Activated naive CD8-positive, alpha-beta T cell treated with anti-CD3 and anti-CD28 coated beads, Interleukin-2, amount 10 ng/mL, durations not matched to agents 7 days and 5 days (primary cell): ENCODE measurements at regions not wholly inside any gene's neighbourhood (a gene's known extent, or its start where the extent isn't known, plus 50 kb on each side); places are given as distances from the start of the nearest gene placed in this dataset.
"Not testable (repeated sequence)": the region's sequence is repeated elsewhere in the genome, so short reads cannot be mapped to it uniquely, and the experiment has no call there.

Source experiments
- ATAC-seq: fragments of 150-1000 bp; cut with Tn5 transposase; one replicate; pipeline ENCODE4 v1.10.0; 2021; ENCODE audit warnings: low read depth, moderate library complexity
- POLR2A ChIA-PET: fragments of 350-600 bp; sonication (Branson Sonifier 250); formaldehyde crosslinking; loops from one replicate; lab custom pipeline; 2021; ENCODE audit warnings: antibody characterized with exemption; lab: Charles Lee
- DNase-seq: peaks from one replicate; pipeline ENCODE4 v3.0.0; 2021
- H3K27ac Mint-ChIP-seq: one replicate; pipeline ENCODE4 v1.8.0; 2022; ENCODE audit warnings: mild to moderate bottlenecking, mixed read lengths
- H3K27me3 Mint-ChIP-seq: one replicate; pipeline ENCODE4 v1.8.0; 2022; ENCODE audit warnings: mild to moderate bottlenecking, moderate library complexity, mixed read lengths
- H3K36me3 Mint-ChIP-seq: one replicate; pipeline ENCODE4 v1.8.0; 2021; ENCODE audit warnings: mild to moderate bottlenecking, mixed read lengths
- H3K4me1 Mint-ChIP-seq: one replicate; pipeline ENCODE4 v1.8.0; 2021; ENCODE audit warnings: mixed read lengths
- H3K4me3 Mint-ChIP-seq: one replicate; pipeline ENCODE4 v1.8.0; 2022; ENCODE audit warnings: mild to moderate bottlenecking, moderate library complexity, mixed read lengths
- H3K9me3 Mint-ChIP-seq: one replicate; pipeline ENCODE4 v1.8.0; 2021; ENCODE audit warnings: mixed read lengths

- Mint-ChIP-seq H3K4me1 (no peaks in the 10 kb centered on the region), H3K9me3 (peaks cover 36% of the 10 kb centered on the region), H3K36me3 (no peaks in the 10 kb centered on the region), H3K27me3 (no peaks in the 10 kb centered on the region), H3K4me3 (no peak overlapping the region), H3K27ac (no peak overlapping the region)
- POLR2A ChIA-PET: no interaction called here
- DNase-seq (no peak), ATAC-seq (no peak)
Observed at GRCh38 chr19:22545751-22546150, 88.4 kb upstream of the ZNF492 start.

GRCh38 chr19:22533761-22534160, 100.4 kb upstream of the ZNF492 start:
- no peak for DNase-seq
- H3K4me3 Mint-ChIP-seq: no peak overlapping the region
- no peaks in the 10 kb centered on the region for H3K27me3 Mint-ChIP-seq
- H3K36me3 Mint-ChIP-seq: peaks cover 2% of the 10 kb centered on the region
- no peak overlapping the region for H3K27ac Mint-ChIP-seq
- H3K9me3 Mint-ChIP-seq: peaks cover 24% of the 10 kb centered on the region
- POLR2A ChIA-PET: no interaction called here
- H3K4me1 Mint-ChIP-seq: no peaks in the 10 kb centered on the region
- no peak for ATAC-seq

- H3K27ac Mint-ChIP-seq: no peak overlapping the region
- no peaks in the 10 kb centered on the region for H3K4me1 Mint-ChIP-seq
- ATAC-seq (no peak), DNase-seq (no peak)
- H3K9me3 Mint-ChIP-seq: peaks cover 26% of the 10 kb centered on the region
- no peak overlapping the region for H3K4me3 Mint-ChIP-seq
- POLR2A ChIA-PET: no interaction called here
- no peaks in the 10 kb centered on the region for H3K27me3 Mint-ChIP-seq
- peaks cover 2% of the 10 kb centered on the region for H3K36me3 Mint-ChIP-seq
Observed at GRCh38 chr19:22532388-22533300, 101.5 kb upstream of the ZNF492 start.

GRCh38 chr19:22530042-22530441, 104.1 kb upstream of the ZNF492 start:
- Mint-ChIP-seq H3K4me3 (no peak overlapping the region), H3K9me3 (peaks cover 20% of the 10 kb centered on the region), H3K36me3 (peaks cover 2% of the 10 kb centered on the region), H3K4me1 (no peaks in the 10 kb centered on the region), H3K27ac (no peak overlapping the region), H3K27me3 (no peaks in the 10 kb centered on the region)
- DNase-seq (no peak), ATAC-seq (no peak)
- POLR2A ChIA-PET: no interaction called here

GRCh38 chr19:22528956-22529355, 105.2 kb upstream of the ZNF492 start:
- peaks cover 19% of the 10 kb centered on the region for H3K9me3 Mint-ChIP-seq

GRCh38 chr19:22527554-22527953, 105.4 kb upstream of the ZNF98 start:
- no peaks in the 10 kb centered on the region for H3K27me3 Mint-ChIP-seq
- POLR2A ChIA-PET: interaction anchor here (0.7 kb wide), 1 partner anchor 1150 kb away, joined by 3 read pairs; no protein-coding TSS in a partner anchor
- no peak overlapping the region for H3K27ac Mint-ChIP-seq
- H3K4me3 Mint-ChIP-seq: no peak overlapping the region
- H3K9me3 Mint-ChIP-seq: peaks cover 13% of the 10 kb centered on the region
- ATAC-seq: no peak
- no peaks in the 10 kb centered on the region for H3K4me1 Mint-ChIP-seq
- no peaks in the 10 kb centered on the region for H3K36me3 Mint-ChIP-seq
- no peak for DNase-seq

More at GRCh38 chr19:22528956-22529355, 105.2 kb upstream of the ZNF492 start:
- H3K4me1 Mint-ChIP-seq: no peaks in the 10 kb centered on the region
- no peak overlapping the region for H3K4me3 Mint-ChIP-seq
- H3K27ac Mint-ChIP-seq: no peak overlapping the region
- POLR2A ChIA-PET: no interaction called here
- H3K27me3 Mint-ChIP-seq: no peaks in the 10 kb centered on the region
- DNase-seq (no peak), ATAC-seq (no peak)
- peaks cover 2% of the 10 kb centered on the region for H3K36me3 Mint-ChIP-seq

GRCh38 chr19:22526661-22527272, 104.6 kb upstream of the ZNF98 start:
- Mint-ChIP-seq H3K4me3 (no peak overlapping the region), H3K9me3 (peaks cover 9% of the 10 kb centered on the region), H3K4me1 (no peaks in the 10 kb centered on the region), H3K27ac (no peak overlapping the region), H3K27me3 (no peaks in the 10 kb centered on the region), H3K36me3 (no peaks in the 10 kb centered on the region)
- POLR2A ChIA-PET: interaction anchor here (0.7 kb wide), 1 partner anchor 1151 kb away, joined by 3 read pairs; no protein-coding TSS in a partner anchor
- no peak for ATAC-seq
- no peak for DNase-seq

- Mint-ChIP-seq H3K36me3 (peaks cover 2% of the 10 kb centered on the region), H3K27me3 (no peaks in the 10 kb centered on the region), H3K4me3 (no peak overlapping the region), H3K9me3 (peaks cover 16% of the 10 kb centered on the region), H3K4me1 (no peaks in the 10 kb centered on the region), H3K27ac (no peak overlapping the region)
- POLR2A ChIA-PET: no interaction called here
- no peak for DNase-seq
- ATAC-seq: no peak
Observed at GRCh38 chr19:22523940-22524339, 101.8 kb upstream of the ZNF98 start.

- peaks cover 14% of the 10 kb centered on the region for H3K9me3 Mint-ChIP-seq
- H3K27ac Mint-ChIP-seq, H3K4me1 Mint-ChIP-seq, H3K36me3 Mint-ChIP-seq, H3K27me3 Mint-ChIP-seq, POLR2A ChIA-PET, H3K4me3 Mint-ChIP-seq, ATAC-seq, DNase-seq: not testable (repeated sequence)
Observed at GRCh38 chr19:22519562-22519961, 97.4 kb upstream of the ZNF98 start.

GRCh38 chr19:22519152-22519551, 97.0 kb upstream of the ZNF98 start:
- DNase-seq (no peak), ATAC-seq (no peak)
- H3K36me3 Mint-ChIP-seq: peaks cover 2% of the 10 kb centered on the region
- H3K27me3 Mint-ChIP-seq: no peaks in the 10 kb centered on the region
- POLR2A ChIA-PET: no interaction called here
- no peak overlapping the region for H3K4me3 Mint-ChIP-seq
- peaks cover 14% of the 10 kb centered on the region for H3K9me3 Mint-ChIP-seq
- no peaks in the 10 kb centered on the region for H3K4me1 Mint-ChIP-seq
- no peak overlapping the region for H3K27ac Mint-ChIP-seq

GRCh38 chr19:22517496-22518411, 95.6 kb upstream of the ZNF98 start:
- ATAC-seq: no peak
- Mint-ChIP-seq H3K4me1 (no peaks in the 10 kb centered on the region), H3K36me3 (peaks cover 2% of the 10 kb centered on the region), H3K27me3 (no peaks in the 10 kb centered on the region), H3K4me3 (no peak overlapping the region), H3K9me3 (peaks cover 16% of the 10 kb centered on the region), H3K27ac (no peak overlapping the region)
- no peak for DNase-seq
- POLR2A ChIA-PET: no interaction called here

- Mint-ChIP-seq H3K36me3 (peaks cover 2% of the 10 kb centered on the region), H3K27me3 (no peaks in the 10 kb centered on the region), H3K4me1 (no peaks in the 10 kb centered on the region), H3K27ac (no peak overlapping the region), H3K9me3 (peaks cover 17% of the 10 kb centered on the region), H3K4me3 (no peak overlapping the region)
- DNase-seq: no peak
- no peak for ATAC-seq
- POLR2A ChIA-PET: no interaction called here
Observed at GRCh38 chr19:22515435-22515834, 93.3 kb upstream of the ZNF98 start.

GRCh38 chr19:22503524-22503923, 81.4 kb upstream of the ZNF98 start:
- no peaks in the 10 kb centered on the region for H3K36me3 Mint-ChIP-seq
- no peak overlapping the region for H3K4me3 Mint-ChIP-seq
- no peaks in the 10 kb centered on the region for H3K4me1 Mint-ChIP-seq
- H3K27me3 Mint-ChIP-seq: no peaks in the 10 kb centered on the region
- no peak for ATAC-seq
- no peak overlapping the region for H3K27ac Mint-ChIP-seq
- peaks cover 20% of the 10 kb centered on the region for H3K9me3 Mint-ChIP-seq
- POLR2A ChIA-PET: no interaction called here
- DNase-seq: no peak
